HG03097 (cell line): ENCODE measurements at regions not wholly inside any gene's neighbourhood (a gene's known extent, or its start where the extent isn't known, plus 50 kb on each side); places are given as distances from the start of the nearest gene placed in this dataset.

Source experiments
- ATAC-seq: cut with Tn5 transposase; IDR thresholded peaks from one replicate; pipeline ENCODE4 v1.9.1; 2021; ENCODE audit not compliant: unreplicated experiment, low FRiP score

DNA sequence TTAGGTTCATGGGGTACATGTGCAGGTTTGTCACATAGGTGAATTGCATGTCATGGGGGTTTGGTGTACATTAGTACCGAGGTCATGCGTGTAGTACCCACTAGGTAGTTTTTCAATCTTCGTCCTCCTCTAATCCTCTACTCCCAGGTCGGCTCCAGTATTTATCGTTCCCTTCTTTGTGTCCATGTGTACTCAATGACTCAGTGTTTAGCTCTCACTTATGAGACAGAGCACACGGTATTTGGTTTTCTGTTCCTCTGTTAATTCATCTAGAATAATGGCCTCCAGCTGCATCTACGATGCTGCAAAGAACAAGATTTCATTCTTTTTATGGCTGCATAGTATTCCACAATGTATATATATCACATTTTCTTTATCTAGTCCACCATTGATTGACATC lies 850.9 kb upstream of the MDGA2 start:
- no peak for ATAC-seq

DNA sequence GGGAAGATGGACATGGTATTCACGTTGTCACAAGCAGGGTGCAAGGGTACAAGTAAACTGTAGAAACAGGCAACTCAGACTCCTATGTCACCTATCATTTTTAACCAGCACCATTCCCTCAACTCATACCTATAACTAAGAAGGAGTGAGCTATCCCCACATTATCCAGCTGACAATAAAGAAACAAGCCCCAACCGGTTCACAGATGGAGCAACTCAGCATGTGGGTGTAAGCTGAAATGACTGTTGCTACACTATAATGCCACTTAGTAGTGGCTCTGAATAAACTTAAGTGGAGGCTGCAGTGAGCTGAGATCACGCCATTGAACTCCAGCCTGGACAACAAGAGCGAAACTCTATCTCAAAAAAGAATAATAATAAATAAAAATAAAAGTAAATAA lies 829.5 kb upstream of the MDGA2 start:
- no peak for ATAC-seq

DNA sequence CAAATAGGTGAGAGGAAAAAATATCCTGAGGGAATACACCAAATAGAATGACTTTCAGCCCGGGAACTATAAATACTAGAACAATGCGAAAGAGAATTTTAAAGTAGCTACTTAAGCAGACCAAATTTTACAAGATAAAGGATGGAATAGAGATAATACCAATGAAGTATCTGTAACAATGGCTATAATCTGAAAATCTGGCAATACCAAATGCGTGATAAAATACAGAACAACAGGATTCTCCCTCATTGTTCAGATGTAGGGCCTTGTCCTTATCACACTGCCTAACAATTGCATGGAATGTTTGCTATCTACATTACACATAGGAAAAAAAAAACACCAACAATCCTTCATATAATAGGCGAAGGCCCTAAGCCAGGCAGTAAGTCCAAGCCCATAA lies 815.4 kb upstream of the MDGA2 start:
- no peak for ATAC-seq

DNA sequence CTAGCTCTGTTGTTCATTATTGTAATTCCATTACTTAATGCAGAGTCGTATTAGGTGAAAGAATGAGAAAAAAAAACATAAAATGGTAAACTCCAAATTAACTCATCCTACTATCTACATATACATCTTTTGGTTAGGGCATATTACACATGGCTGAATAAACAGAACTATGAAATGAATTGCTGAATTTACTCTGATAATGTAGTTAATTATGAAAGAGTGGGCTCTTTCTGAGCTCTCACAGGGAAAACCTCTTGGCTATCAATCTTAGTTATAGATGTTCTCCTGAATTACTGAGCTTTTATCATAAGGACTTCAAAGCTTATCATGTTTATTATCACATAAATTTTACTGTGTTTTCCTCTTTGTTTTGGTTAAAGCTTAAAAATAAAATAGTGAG lies 798.5 kb upstream of the MDGA2 start:
- ATAC-seq, result no peak

DNA sequence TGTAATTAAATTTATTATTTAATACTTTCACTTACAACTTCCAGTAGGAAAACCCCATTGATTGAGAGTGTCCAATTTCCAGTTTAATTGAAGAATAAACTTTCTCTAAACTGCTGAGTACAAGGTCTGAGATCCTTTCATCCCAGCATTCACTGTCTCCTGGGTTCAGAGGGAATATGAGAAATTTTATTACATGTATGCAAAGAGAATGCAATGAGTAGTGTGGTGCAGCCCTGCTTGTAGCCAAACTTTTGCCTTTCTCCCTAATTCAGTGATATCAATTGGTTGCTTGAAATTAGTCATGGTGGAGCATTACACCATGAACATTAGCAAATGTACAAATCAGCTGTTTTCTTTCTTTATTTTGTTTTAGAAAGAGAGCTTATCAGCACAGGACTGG lies 780.6 kb upstream of the MDGA2 start:
- ATAC-seq, result no peak

DNA sequence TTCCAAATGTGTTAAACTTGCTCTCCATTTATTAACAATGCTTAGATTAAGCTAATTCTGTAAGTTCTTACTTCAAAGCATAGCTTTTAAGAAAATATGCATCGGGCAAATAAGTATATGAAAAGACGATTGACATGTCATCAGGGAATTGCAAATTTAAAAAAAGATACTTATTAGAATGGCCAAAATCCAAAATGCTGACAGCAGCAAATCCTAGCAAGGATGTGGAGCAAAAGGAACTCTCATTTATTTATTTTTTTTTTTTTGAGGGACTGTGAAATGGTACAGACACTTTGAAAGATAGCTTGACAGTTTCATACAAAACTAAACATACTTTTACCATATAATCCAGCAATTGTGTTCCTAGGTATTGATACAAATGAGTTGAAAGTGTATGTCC lies 779.5 kb upstream of the MDGA2 start:
- no peak for ATAC-seq

DNA sequence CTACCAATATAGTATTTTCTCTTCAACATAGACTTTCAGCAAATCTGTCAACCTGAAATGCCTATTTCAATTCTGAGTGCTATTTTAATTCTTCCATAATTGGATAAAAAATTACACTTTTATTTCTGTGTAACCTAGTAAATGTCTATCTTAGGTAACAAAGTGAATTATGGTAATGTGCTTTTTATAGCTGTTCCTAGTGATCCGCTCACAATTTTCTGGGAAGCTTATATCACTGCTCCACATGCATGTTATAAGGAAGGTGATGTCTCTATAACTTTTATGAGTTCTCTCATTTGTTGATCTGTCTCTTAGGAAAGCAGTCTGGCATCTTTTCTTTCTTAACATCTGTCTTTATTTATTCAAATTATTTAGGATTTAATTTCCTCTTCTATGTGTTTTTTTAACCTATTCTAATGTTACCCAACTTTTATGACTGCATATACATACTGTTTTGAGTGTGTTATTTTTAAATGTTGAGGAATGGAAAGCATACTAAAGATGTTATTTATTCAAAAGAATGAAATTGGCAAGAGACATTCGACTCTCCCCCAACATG lies 777.1 kb upstream of the MDGA2 start:
- ATAC-seq, result no peak

DNA sequence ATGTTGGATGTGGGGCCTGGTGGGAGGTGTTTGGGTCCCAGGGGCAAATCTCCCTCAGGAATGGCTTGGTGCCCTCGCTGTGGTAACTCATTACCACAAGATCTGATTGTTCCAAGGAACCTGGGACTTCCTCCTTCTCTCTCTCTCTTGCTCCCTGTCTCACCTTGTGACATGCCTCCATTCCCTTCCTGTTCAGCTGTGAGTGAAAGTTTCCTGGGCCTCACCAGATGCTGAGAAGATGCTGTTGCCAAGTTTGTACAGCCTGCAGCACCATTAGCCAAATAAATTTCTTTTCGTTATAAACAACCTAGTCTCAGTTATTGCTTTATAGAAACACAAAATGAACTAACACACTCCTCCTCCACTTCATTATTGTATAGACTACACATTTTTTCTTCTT lies 759.8 kb upstream of the MDGA2 start:
- ATAC-seq, result no peak

DNA sequence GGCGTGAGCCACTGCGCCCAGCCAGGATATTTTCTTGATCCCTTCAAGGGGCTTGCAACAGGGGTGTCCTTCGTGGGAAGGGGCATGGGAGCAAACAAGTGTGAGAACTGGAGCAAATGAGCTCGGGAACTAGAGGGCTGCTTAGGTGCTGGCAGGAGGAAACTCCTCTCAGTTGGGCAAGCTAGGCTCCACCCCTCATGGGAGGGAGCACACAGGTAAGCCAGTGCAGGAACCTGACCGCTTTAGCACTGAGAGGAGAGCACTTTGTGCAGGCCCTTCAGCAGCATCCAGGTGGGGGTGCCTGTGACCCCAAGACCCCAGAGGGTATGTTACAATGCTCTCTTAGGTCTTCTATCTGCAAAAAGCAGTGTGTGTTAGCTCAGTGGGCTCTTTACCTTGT lies 755.4 kb upstream of the MDGA2 start:
- no peak for ATAC-seq

DNA sequence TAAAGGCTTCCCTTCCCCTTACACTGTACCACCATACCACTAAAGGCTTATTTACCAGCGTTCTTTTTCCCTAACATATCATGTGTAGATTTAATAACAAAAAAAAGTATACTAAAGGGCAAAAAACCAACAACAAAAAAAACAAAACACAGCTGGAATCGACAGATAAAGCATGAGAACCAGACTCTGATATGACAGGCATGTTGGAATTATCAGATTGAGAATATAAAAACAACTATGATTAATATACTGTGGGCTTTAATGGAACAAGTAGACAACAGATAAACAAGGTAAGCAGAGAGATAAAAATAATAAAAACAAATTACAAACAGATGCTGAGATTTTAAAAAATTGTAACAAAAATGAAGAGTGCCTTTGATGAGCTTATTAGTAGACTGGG lies 754.1 kb upstream of the MDGA2 start:
- ATAC-seq, result no peak

DNA sequence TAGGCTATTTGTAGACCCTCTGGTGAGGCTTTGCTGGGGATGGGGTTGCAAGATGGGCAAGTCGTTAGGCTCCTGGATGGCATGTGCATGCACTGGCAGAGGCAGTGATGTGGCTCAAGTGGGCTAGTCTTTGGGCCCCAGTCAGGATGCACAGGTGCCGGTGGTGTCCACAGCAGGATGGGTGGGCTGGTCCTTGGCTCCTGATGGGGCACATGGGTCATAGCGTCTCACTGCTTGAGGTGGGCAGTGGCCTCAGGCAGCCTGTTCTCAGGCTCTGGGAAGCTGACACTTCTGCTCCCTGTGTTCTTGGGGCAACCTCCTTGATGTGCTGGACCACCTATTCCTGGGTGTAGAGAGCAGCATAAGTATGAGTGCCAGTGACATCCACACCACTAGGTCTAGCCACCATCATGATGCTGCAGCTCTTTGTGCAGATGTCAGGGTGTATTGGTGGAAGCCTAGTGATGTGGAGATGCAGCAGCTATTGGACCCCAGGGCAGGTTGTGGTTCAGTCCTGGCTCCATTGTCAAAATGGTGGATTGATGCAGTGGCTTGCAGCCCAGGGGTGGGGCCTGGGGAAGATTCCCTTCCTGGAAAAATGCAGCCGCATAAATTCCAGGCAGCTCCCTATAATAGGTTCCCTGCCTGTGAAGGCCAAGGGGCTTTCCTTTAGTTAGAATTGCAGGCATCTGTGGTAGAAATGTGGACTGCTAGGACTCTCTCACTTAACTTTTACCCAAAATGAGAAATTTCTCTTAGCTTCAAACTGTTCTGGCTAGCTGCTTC lies 742.5 kb upstream of the MDGA2 start:
- no peak for ATAC-seq

DNA sequence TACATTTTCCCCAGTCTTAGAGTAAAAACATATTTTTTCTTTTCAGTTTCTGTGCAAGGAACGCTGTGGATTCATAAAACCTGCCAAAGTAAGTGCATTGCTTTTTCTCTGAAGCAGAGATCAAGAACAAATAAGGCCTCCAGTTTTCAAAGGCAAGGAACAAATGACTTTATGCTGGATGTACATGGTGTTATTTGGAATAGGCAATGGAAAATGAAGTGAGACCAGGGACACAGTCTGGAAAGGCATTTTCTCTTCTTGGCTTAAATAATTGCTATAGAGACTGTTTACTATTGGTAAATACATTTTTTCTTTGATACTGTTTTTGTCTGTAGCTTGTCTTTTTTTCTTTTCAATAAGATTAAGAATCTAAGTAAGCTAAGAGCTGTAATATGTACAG lies 725.9 kb upstream of the MDGA2 start:
- no peak for ATAC-seq

DNA sequence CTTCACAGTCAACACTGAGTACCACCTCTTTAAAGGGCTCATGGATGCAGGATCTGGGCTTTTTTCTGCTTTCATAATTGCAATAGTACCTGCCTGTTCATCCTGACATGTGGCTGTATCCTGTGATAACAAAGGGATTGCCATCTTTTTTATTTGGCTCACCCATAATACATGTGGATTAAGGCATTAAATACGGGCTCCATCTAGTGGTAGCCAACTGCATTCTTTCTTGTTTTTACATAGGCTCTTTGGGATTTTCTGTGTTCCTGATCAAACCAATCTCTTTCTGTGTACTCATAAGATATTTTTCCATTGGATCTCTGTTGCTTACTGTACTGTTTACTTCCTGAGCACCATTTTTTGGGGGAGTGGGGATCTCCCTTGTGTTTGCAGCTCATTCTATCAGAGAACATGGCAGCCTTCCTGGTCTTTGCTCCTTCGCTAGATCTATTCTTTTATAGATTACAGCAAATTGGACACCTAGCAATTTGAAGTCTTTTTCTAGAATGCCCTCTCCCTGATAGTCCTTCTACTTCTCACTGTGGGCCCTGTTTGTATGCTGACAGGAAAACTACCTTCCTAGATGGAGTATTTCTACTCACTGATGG lies 723.4 kb upstream of the MDGA2 start:
- no peak for ATAC-seq

DNA sequence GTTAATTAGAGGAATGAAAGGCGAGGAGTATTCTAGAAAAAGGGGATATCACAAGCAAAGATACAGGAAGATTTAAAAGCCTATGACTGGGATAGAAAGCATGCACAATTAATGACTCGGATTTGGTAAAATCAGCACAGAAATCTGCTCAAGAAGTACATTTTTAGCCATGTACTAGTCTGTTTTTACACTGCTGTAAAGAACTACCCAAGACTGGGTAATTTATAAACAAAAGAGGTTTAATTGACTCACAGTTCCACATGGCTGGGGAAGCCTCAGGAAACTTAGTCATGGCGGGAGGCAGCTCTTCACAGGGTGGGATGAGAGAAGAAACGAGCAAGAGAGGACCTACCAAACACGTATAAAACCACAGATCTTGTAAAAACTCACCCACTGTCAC lies 716.3 kb upstream of the MDGA2 start:
- ATAC-seq, result no peak

DNA sequence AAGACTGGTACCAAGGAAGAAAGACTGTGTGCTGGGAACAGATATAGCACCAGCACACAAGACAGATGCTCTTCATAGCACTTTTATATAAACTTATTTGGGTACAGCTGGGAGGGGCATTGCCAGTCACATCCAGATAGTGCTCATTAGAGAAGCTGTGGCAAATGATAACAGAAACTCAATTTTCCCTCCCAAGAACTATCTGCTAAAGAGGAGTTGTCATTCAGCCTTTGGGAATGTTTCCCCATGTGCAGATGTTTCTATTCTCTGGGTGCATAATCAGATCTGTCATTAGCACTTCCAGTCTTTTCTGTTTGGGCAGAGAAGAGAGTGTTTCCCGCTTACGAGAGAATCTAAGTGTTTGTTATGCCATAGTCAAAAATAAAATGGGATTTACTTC lies 714.9 kb upstream of the MDGA2 start:
- no peak for ATAC-seq

DNA sequence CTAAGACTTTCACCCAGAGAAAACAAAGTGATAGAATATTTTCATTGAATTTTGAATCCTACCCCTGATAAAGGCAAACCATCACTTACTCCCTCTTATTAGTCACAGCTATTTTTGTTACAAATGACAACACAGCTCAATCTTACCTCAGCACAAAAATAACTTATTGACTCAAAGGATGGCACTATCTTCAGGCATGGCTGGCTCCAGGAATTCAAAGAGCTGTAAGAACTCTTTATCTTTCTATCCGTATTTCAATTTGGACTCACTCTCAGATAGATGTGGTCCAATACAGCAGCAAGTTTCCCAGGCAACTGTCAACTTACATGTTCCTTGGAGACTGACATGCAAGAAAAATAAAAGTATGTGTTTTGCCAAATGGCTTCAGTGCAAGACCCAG lies 709.4 kb upstream of the MDGA2 start:
- no peak for ATAC-seq

DNA sequence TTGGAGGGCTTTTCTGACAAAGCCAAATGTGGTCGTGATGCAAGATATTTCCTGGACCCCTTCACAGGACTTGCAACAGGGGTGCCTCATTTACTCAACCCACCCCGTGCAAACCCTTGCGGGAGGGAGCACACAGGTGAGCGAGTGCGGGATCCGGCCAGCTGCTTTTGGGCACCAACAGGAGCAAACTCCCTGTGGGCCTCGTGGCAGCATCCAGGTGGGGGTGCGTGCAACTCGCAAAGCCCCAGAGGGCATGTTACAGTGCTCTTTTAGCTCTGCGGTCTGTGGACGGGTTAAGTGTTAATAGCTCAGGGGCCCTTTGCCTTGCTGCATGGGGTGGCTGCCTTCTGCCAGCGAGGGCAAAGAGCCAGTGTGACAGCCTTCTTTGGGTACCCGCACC lies 707.6 kb upstream of the MDGA2 start:
- ATAC-seq, result no peak

DNA sequence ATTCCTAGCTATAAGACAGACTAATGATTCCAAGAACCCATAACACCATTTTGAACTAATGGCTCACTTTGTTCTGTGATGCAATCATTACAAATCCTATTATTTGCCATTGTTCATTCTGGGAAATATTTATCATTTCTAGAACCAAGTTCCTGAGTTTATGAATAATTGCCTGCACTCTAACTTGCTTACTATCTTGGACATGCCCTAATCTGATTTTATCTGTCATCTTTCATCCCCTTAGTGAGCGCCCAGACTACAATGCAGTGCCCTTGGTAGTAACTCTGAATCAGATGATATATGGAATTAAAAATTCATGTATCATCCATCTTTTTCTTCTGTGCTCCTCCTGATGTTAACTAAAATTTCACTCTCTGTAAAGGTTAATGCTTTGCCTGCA lies 703.1 kb upstream of the MDGA2 start:
- ATAC-seq, result no peak

DNA sequence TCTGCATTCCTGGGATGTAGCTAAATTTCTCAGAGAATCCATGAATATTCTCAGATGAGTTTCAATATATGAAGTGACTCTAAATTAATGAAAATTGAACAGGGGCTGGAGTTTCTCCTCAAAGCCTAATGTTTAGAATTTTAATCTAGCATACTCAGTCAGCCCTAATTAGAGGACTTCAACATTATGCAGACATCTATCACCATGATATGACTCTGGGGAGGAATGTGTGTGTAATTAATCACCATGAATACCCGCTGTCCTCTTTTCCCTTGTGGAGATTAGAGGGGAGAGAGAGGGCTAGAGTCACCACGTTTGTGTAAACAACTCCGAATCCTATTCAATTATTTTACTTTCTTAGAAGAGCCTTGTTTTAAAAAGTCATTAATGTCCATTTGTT lies 698.6 kb upstream of the MDGA2 start:
- ATAC-seq, result no peak

DNA sequence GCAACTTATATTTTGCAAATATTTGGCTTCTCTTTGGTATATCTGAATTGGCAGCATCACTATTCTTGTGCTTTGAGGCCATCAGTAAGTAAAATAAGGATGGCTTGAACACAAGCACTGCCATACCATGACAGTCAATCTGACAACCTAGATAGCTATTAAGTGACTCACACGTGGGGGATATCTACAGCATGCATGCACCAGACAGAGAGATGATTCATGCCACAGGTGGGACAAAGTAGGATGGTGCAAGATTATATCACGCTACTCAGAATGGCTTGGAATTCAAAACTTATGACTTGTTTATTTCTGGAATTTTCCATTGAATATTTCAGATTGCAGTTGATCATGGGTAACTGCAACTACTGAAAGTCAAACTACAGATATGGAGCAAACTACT lies 675.6 kb upstream of the MDGA2 start:
- ATAC-seq, result no peak

DNA sequence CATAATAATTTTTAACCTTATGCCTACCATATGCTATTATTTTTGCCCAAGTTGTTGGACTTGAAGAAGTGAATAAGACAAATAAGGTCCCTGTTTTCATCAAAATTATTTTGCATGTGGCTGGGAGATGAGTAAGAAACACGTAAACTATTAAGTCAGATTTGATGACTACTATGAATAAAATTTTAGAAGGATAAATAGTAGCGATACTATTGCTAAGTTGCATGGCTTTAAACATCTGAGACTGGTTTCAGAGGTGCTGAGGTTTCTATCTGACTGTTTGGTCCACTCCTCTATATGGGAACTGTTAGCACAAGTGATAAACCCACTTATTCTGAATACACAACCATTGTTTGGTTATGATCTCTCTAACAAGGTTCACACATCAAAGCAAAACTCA lies 674.3 kb upstream of the MDGA2 start:
- ATAC-seq, result no peak

DNA sequence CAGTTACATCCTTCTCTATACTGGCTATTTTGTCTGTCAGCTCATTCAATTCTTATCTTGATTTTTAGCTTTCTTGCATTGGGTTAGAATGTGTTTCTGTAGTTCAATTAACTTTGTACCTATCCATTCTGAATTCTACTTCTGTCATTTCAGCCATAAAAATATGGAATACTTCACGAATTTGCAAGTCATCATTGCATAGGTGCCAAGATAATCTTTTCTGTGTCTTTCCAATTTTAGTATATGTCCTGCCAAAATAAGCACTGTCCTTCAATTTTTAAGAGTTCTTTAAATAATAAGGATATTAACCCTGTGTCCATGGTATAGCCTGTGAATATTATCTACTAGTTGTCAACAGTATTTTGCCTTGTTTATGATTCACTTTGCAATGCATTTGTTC lies 665.7 kb upstream of the MDGA2 start:
- ATAC-seq, result no peak
